Left renal cortex interstitium (tissue), 4 donors: ENCODE measurements at regions not wholly inside any gene's neighbourhood (a gene's known extent, or its start where the extent isn't known, plus 50 kb on each side); places are given as distances from the start of the nearest gene placed in this dataset.
"Not testable (repeated sequence)": the region's sequence is repeated elsewhere in the genome, so short reads cannot be mapped to it uniquely, and the experiment has no call there.

Experiments used
- DNase-seq, 4 donors: peaks; one replicate each; pipeline ENCODE4 v3.0.0-alpha.2; 2013; ENCODE audit warnings: low read depth in 4 of 4, low spot score in 2 of 4, missing footprints in 1 of 4

DNA sequence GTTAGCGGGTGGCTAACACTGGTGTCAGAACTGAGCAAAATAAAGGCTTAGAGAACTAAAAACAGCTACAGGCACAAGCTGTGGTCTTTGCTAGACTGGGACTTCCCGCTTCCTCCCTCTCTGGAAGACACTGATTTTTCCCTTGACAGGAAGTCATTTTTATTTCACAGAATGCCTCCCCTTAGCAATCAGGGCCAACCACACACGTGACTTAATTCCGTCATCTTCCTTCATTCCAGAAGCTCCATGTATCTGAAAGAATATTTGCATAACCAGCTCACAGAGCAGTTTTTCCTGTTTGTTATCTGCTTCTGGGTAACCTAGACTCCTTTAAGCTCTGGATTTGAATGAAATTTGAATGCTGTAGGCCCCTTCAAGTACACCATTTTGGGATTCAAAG, 327.5 kb upstream of the FRG1 start:
- no peak for DNase-seq

DNA sequence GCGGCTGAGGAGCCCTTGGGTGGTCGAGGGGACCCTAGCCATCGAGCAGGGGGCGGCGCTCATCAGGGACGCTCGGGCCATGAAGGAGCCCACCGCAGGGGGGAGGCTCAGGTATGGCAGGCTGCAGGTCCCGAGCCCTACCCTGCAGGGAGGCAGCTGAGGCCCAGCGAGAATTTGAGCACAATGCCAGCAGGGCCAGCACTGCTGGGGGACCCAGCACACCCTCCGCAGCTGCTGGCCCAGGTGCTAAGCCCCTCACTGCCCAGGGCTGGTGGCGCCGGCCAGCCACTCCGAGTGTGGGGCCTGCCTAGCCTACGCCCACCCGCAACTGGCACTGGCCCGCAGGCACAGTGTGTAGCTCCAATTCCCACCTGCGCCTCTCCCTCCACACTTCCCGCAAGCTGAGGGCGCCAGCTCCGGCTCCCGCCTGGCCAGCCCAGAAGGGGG, 325.4 kb upstream of the FRG1 start:
- DNase-seq, result no peak

DNA sequence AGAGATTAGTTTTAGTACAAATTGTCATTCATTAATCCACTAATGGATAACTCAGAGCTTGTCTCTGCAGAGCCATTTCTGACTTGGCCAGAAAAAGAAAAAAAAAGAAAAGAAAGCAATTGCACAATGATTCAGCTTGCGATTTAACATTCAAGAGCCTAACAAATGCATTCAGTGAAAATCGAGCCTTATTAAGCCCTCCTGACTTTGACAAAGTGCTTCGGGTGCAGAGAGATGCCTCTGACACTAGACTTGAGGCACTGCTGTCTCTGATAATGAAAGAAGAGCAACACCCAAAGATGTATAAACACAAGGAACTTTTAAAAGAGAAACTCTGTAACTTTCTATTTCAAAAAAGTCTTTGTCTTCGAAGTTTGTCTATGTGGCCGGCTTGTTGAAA, 322.9 kb upstream of the FRG1 start:
- not testable (repeated sequence) for DNase-seq

DNA sequence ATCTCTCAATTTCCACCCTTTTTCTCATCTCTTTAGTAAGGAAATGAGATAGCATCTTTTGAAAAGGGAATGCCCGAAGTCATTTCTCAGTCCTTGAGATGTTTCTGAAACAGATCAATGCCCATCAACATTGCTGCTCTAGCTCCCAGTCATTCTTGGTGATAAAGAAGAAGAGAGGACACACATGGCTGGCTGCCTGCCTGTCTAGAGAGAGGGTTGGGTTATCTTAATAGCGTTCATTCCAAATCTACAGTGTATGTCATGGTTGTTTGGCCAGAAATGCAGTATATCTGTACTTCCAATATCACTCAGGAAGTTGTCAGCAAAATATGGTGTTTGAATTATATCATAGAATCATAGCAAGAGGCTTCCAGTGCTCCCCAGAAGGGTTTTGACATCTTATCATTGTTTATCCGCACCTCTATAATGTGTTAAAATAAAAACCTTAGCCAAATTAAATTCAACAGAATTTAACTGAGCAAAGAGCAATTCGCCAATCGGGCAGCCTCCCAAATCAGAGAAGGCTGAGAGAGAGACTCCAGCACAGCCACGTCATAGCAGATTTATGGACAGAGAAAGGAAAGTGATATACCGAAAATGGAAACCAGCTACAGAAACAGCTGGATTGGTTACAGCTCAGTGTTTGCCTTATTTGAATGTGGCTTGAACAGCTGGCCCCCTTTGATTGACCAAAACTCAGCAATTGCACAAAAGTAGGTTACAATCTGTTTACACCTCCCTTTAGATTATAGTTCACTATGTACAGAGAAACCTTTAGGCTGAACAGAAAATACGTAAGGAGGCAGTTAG, 321.0 kb upstream of the FRG1 start:
- DNase-seq, result not testable (repeated sequence)

DNA sequence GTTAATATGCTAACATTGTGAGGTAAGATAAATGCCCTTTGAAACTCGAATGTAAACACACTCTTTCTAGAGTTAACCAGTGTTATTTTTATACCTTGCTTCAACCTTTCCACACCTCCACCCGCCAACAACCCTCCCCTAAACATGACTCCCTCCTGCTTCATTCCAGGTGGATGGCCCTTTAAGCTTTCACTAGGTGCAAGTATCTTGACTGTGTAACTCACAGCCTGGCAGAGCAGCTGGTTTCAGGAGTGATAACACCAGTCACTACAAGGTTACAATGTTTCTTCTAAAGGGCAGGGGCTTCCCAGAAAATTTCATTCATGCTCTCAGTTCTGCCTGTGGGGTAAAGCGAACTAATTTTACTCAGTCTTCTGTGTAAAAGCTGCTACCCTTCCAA, 318.1 kb upstream of the FRG1 start:
- DNase-seq, result not testable (repeated sequence)

DNA sequence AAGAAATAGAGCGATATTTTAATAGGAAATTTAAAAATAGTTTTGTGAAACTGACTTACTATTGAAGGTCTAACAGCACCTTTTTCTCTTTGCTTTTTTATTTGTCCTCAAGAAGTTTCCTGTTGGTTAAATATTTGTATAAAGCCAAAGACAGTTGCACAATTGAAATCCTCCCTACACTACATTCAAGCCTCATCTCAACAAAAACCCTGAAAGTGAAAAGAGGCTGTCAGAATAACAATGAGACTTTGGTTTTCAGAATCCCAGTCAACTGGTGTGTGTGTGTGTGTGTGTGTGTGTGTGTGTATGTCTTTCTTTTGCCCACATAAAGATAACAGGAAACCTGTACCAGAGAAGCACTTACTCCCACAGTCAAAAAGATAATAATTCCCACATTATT, 313.6 kb upstream of the FRG1 start:
- not testable (repeated sequence) for DNase-seq

DNA sequence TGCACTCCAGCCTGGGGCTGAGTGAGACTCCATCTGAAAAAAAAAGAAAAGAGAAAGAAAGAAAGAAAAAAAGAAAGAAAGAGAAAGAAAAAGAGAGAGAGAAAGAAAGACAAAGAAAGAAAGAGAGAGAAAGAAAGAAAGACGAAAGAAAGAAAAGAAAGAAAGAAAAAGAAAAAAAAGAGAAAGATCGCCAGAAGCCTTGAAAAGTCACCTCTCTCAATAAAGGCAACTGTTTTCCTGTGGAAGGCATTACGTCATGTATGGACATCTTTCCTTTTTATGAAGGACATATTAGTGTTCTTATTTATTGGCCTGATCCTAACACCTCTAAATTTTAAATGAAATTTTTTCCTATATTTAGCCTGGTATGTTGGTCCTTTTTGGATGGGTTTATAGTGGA, 310.9 kb upstream of the FRG1 start:
- not testable (repeated sequence) for DNase-seq

DNA sequence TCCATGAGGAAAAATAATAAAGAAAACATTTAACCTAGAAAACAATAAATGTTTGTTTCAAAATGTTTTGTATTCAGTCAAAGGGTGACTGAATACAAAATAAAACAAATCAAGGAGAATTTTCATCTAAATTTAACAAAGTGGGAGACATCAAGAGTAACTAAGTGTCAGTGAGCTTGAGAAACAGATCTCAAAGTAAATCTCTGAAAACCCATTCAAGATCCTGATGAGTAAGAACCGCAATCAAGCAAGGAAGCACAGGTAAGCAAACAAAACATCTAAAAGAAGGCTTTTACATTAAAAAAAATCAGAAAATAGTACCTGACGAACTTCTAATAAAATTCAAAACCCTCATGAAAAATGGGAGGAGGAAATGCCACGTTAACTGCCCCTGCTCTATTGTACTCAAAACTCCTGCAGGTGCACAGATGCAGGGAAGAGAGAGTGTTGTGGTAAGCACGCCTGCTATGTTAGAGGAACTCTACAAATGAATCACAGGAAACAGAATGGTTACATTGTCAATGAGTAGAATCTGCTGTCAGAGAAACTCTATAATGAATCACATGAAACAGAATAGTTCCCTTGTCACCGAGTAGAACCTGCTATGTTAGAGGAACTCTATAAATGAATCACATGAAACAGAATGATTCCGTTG, 309.6 kb upstream of the FRG1 start:
- DNase-seq, result not testable (repeated sequence)

DNA sequence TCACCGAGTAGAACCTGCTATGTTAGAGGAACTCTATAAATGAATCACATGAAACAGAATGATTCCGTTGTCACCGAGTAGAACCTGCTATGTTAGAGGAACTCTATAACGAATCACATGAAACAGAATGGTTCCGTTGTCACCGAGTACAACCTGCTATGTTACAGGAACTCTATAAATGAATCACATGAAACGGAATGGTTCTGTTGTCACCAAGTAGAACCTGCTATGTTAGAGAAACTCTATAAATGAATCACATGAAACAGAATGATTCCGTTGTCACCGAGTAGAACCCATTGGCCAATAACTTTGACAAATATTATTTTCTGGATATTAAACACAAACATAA, 309.1 kb upstream of the FRG1 start:
- not testable (repeated sequence) for DNase-seq

DNA sequence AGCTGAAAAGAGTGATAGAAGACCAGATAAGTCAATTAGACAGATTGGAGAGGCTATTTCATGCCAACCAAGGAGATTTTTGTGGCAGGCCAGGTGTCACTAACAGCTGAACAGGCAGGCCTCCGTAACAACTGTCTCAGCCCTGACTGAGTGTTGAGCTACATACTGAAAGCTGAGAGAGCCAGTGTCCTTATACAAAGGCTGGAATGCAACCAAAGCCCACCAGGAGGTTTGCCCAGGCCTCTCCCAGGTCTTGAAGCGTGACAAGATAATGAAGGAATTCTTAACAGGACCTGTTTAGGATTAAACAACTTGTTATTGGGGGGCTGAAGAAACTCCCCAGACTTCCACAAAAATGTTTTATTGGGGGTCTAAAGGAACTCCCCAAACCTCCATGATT, 290.2 kb upstream of the FRG1 start:
- not testable (repeated sequence) for DNase-seq

DNA sequence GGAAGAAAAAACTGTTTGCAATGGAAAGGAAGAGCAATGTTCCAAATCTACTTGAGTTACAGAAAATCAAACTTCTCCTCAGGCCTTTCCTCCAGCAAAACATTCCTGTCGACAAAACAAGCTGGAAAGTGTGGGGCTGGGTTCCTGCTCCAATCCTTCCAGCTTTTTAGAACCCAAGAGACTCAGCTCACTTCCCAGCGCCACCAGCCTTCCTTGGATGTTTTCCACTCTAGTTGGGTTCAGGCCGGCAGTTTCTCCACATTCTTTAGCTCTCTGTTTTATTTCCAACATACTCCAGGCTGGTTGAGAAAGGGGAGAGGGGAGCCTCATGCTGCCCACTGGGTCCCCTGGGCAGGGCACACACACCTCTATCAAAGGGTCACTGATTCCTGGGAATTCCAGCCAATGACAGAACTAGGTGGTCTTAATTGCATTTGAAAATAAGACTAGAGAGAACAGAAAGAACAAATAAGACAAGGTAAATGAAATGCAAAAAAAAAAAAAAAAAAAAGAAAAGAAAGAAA, 287.5 kb upstream of the FRG1 start:
- DNase-seq, result not testable (repeated sequence)

DNA sequence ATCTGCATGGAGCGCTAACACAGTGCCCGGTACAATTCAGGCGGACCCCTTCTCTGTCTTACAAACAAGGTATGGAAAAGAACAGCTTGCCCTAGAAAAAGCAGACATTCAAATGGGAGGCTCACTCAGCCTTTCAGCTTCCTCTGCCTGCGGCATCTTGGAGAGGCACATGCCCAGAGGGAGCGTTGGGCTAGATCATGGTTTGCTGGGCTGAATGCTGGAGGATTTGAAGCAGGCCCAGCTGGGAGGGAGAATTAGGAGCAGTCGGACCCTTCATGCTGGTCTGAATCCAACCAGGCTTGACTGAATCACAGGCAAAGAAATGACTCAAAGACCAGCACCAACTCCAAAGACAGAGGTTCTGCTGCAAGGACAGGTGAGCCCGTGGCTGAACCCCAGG, 286.7 kb upstream of the FRG1 start:
- not testable (repeated sequence) for DNase-seq

DNA sequence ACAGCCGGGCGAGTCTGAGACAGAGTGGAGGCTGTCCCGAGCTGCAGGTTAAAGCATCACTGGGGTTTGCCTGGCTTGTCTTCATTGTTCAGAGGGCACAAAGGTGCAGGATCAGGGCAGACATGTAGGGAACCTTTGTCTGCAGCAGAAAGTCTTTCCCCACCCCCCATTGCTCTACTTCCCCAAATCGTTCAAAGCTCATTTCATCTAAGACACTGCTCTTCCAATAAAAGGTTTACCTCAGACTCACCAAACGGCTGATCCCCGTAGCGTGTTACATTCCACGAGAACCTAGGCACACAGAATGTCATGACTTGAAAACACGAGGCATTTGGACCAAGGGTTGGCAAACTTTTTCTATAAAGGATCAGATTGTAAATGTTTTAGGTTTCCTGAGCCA, 286.3 kb upstream of the FRG1 start:
- not testable (repeated sequence) for DNase-seq

DNA sequence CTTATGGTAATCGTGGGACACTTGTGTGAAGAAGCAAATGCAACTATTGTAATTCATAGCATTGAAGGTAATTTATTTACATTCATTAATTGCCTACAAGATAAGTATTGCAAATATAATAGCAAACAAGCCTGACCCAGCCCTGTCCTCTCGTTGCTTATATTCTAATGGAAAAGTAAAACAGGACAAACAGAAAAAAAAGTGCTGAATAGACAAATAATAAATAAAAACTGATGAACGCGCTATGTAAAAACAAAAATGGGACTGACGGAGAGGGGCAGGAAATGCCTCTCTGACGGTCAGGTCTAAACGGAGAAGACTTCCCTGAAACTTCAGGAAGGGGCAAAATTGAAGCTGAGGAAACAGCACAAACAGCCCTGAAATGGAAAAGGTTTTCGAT, 284.9 kb upstream of the FRG1 start:
- DNase-seq, result not testable (repeated sequence)

DNA sequence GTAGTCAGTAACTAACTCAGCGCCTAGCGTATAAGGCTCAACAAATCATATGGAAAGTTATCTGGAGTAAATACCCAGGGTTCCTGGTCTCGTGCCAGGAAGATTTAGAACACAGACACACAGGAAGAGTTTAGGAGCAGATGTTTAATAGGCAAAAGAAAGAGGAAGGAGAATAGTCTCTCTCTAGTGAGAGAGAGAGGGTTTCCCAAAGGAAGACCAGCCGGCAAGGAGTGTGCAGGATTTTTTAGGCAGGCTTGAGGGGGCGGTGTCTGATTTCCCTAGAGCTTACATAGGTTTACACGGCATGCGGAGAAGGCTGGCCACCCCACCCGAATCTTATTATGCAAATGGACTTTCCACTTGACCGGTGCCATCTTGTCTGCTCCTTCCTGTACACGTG, 284.0 kb upstream of the FRG1 start:
- no peak for DNase-seq

DNA sequence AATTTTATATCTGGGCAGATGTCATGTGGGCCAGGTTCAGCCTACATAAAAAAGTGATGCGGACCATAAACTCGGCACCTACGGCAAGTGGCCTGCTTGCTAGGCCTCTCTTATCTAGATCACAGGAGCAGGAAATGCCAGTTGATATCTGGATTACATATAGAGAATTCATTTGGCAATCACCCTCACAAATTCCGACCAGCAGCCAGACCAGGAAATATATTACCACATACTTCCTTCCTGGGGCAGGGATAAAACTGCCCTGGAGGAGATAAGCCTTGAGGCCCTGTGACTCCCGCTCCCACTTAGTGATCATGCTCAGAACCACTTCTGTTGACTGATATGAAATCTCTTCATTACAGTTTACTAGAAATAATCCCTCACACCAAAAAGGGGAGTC, 282.4 kb upstream of the FRG1 start:
- not testable (repeated sequence) for DNase-seq

DNA sequence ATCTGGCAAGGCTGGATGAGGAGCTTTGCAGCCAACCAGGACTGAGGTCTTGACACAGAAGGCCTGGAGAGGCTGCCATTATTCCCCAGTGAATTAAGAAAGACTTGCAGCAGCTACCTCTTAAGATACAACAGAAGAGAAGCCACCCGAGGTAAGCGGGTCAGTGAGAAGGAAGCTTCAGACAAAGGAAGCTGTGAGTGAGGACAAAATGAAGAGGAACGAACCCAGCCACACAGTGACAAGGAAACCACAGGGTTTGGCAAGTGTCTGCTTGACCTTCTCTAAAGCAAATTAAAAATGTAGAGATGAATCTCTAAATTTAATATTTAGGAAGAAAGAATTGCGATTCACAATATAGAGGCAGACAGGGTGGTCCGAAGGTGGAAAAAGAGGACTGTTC, 281.8 kb upstream of the FRG1 start:
- not testable (repeated sequence) for DNase-seq

DNA sequence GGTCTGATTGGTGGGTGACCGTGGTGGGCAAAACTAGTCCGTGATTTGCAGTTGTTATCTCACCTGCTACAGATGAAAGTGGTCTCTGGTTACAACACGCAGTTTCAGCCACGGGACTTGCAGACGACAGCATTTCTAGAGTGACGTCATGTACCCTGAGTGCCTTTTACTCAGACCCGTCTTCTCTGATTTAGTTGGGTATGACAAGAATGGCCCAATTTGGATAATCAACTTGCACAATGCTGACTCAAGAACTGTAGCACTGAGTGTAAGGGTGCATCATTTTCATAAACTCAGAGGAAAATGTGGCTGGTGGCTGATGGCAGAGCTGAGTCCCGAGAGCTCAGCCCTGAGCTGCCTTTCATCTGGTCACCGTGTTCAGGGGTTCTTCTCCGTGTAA, 281.4 kb upstream of the FRG1 start:
- DNase-seq, result no peak

DNA sequence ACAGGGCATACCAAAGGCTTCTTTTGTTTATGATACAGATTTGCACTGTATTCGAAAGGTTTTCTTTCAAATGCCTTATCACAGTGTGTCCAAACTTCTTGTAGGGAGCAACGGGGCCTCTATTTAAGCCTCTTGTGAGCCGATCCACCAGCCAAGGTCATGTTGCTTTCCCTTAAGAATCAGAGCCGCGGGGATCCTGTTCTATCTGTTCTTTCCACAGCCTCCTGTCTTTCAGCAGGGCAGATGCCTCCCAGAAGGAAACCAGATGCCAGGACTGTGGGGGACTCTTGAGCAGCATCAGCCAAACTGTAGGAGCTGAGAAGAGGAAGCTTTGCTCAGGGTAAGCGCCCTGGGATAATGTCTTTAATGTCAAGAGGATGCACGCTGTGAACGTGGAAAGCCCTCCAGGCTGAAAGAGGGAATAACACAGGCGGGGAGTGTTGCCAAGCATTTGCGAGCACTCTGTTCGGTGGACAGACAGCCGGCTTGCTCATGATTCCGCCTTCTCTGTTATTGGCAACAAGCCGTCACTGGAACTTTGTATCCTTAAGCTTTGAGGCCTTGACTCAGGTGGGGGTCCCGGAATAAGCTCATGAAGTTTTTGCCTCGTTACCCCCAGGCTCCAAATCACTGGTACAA, 279.8 kb upstream of the FRG1 start:
- DNase-seq, result no peak

DNA sequence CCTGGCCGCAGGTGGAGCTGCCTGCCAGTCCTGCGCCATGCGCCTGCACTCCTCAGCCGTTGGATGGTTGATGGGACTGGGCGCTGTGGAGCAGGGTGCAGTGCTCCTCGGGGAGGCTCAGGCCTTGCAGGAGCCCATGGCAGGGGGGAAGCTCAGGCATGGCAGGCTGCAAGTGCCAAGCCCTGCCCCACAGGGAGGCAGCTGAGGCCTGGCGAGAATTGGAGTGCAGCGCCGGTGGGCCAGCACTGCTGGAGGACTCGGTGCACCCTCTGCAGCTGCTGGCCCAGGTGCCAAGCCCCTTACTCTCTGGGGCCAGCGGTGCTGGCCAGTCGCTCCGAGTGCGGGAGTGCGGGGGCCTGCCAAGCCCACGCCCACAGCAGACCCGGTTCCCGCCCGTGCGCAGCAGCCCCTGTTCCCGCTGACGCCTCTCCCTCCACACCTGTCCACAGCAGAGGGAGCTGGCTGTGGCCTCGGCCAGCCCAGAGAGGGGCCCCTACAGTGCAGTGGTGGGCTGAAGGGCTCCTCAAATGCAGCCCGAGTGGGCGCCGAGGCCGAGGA, 275.9 kb upstream of the FRG1 start:
- no peak for DNase-seq

DNA sequence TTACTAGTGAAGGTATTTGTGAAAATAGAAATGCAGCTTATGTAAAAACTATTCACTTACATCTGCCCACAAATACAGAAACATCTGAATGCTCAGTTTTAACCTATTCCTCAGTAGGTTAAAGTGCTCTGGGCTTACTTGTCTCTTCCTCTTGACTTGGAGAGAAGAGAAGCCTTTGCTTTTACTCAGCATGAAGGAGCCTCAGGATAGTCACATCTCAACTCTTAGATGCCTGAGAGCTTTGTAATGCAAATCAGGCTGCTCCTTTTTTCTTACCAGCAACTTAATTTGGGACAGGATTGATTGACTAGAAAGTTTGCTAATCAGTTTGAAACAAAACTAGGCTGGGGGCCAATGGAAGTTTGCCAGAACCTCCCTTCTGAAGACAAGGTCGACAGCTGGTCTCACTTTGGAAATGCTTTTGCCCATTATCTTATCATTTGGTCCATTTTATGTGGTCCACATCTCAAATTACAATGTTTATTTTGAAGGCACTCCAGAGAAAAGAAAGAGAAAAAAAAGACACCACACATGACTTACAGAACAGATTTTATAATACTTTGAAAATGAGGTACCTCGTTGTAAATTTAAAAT, 274.9 kb upstream of the FRG1 start:
- DNase-seq, result not testable (repeated sequence)
